GM19193 (cell line): ENCODE measurements at regions not wholly inside any gene's neighbourhood (a gene's known extent, or its start where the extent isn't known, plus 50 kb on each side); places are given as distances from the start of the nearest gene placed in this dataset.

Experiments used
- POLR2A ChIP-seq: IDR thresholded peaks from 4 replicates; pipeline ENCODE4 v1.6.1; 2011; ENCODE audit not compliant: insufficient read depth, insufficient read length; ENCODE audit errors: extremely low read depth

DNA sequence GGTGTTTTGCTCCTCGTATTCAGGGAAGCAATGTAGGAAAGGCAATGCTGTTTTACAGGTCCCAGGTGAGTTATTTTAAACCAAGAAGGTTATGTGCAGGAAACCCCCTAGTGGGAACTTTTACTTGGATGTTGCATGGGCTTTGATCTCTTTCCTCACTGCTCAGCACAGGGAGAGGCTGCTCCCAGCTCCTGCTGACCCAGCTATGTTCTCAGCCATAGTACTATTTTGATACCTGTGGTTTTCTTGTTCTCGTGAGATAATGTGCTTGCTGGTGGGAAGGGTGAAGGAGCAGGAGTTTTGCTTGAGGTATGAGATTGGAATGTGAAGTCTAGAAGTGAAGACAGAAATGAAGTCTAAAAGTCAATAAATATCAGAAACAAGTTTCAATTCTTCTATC is 265.6 kb upstream of the FBXL7 start:
- TF ChIP-seq POLR2A: no peak

DNA sequence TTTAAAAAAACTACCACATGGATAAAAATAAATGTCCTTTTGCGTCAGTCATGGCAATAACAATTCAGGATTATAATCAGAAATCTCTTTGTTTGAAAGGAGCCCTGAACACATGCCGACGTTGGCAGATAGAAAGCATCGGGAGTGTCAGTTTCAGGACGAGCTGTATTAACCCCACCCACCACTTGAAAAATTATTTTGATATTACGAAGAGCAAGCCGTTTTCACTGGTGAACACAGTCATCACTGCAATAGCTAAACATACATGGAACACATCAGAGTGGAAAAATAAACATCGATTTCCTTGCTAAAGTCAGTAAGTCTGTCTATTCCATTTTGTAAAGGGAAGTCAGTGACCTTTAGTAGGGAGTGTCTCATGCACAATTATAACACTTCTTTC is 266.4 kb upstream of the FBXL7 start:
- no peak for TF ChIP-seq POLR2A

DNA sequence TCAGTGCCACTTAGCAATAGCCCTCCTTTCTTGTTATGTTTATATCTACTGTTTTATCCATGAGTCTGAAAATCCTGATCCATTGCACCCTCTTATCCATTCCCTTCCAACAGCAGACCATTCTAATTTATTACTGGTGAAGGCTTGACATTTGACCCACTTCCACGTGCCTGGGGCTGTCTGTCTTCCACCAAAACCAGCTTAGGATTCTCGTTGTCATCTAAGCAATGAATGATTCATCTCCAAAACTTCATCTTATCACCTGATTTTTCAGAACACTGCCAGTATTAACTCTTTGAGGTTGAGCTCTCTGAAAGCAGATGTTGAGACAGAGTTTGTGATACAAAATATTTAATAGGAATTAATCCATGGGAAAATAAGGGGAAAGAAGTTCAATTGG is 277.8 kb upstream of the FBXL7 start:
- TF ChIP-seq POLR2A: no peak

DNA sequence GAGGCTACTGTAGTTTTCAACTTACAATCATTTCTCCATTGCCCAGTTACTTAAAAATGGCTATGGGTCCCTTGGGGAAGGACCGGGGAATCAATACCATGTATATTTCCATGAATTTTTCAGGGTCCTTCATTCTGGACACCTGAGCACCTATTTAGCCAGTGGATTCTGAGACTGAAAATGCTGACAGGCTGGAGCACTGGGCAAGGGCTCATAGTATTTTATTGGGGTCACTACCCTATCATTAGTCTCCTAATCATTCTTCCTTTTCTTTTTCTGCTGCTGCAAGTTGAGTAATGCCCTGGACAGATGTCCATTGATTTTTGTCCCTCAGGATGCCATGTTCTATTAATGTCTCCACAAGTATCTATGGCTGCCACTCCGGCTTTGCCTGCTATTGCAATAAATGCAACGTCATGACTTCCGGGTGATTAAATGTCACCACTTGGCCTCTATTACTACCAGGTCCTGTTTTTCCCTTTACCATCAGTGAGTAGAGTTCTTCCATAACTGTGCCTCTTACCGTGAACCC is 279.3 kb upstream of the FBXL7 start:
- no peak for TF ChIP-seq POLR2A

DNA sequence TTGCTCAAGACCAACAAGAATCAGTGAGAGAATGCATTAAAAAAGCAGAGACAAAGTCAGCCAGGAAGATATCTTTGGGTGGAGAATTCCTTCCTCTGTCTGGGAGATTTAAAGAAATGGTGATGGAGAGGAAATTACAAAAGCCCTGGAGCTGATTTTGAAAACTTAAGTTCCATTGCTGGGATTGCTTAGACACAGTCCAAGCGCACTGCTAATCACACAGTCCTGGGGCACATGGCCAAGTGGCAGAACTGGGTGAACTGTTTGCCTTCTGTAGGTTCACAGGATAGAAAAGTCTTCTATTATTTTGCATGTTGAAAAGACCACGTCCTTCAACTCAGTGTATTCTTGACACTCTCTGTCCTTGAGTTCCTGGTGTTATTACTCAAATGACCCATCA is 284.9 kb upstream of the FBXL7 start:
- TF ChIP-seq POLR2A: no peak

DNA sequence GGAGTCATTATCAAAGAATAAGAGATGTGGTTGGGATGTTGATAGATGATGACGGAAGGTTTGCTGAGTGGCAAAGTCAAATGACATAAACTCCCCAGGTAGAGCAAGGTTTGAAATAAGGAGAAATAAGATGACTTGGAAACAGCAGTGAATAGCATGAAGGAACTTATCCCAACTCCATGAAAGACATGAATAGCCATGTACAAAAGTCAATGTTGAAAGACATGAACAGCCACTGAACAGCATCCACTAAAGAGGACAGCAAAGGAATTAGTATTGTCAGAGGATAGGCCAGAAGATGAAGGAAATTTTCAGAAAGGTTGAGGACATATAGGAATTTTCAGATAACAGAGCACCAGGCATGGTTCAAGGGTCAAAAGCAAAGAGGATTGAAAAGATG is 286.0 kb upstream of the FBXL7 start:
- TF ChIP-seq POLR2A: no peak

DNA sequence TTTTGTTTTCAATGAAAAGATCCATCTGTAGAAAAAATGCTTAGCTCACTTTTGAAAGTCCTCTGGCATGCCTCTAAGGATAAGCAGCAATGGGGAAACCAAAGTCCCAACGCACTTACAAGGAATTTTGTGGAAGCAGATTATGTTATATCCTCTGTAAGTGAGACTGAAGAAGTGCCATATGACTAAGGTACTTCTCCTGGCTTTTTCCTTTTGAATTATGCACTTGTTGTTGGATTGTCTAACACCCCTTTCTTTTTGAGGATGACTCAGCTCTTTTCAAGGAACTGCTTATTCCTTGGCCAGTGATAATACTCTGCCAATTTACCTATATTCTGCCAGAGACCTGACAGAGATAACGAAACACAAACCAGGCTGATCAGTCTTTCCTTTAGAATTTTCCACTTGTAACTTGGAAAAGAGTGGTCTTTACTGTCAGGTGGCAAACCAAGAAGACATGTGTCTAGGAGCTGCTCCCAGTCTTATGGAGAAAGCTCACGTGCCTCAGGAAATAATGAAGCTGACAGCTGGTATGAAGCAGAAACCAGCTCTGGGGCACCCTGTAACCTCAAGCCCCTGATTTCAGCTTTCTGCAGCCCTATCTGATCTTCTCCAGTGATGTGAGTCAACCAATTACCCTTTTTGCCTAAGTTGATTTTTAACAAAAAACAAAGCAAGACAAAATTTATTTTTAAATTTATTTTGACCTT is 290.8 kb upstream of the FBXL7 start:
- TF ChIP-seq POLR2A: no peak

DNA sequence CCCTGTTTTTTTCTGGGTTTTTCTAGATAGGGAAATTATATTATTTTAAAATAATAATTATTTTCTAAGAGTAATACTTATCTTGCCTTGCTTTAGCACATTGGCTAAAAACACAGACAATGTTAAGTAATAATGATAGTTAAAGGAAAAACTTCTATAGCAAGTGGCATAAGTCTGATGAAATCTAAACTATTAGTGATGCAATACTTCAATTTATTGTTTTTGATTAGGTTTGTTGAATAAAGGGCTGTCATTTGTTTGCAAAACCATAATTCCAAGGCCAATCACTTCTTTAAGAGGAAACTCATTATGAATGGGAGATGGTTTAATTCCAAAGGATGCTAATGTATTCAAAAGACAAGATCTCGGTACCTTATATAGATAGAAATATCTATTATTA is 293.8 kb upstream of the FBXL7 start:
- no peak for TF ChIP-seq POLR2A

DNA sequence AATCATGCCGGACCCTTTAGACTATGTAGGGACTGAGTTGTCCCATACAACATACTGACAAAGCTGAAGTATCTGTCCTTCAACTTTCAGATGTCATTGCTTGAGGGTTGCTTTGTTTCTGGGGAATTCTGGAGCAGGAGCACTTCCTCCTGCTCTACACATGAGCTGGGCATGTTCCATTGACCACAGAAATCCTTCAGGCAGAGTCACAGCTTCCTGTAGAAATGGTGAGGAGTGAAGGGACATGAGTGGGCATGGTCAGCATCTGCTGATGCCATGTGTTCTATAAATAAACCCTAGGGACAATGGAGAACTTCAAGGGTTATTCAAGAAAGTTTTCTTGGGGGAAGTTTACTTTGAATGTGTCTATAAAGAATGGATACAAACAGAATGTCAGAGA is 296.6 kb upstream of the FBXL7 start:
- TF ChIP-seq POLR2A: no peak

DNA sequence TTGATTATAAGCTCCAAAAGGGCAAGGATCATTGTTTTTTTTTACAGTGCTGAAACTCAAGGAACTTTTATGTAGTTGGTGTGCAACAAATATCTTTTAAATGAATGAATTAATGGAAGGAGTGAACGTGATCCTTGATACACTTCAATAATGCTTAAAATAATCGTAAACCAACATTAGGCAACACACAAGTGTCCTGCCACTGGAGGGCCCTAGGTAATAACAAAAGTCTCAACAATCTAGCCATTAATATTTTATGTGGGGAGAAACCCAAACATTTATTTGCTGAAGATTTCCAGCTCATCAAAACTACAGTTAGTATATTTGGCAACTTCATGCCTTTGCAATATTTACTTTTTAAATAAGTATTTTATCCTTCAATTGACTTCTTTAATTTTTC is 309.0 kb upstream of the FBXL7 start:
- no peak for TF ChIP-seq POLR2A

DNA sequence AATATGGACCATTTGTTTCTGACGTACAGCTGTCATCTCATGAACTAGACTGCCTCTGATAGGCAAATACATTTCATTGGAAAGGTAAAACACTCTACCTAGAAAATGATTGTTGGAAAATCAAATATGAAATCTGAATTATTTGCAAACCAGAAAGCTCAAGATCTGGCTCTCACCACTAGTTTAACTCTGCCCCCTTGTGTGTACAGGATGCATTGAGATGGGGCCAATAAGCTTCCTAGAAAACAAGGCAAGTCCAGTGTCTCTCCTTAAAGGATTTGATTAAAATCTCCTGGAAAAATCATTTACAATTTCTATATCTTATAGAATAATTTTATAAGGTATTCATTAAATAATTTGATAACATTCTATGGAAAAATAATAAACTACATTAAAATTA is 311.9 kb upstream of the ANKH start:
- TF ChIP-seq POLR2A: no peak

DNA sequence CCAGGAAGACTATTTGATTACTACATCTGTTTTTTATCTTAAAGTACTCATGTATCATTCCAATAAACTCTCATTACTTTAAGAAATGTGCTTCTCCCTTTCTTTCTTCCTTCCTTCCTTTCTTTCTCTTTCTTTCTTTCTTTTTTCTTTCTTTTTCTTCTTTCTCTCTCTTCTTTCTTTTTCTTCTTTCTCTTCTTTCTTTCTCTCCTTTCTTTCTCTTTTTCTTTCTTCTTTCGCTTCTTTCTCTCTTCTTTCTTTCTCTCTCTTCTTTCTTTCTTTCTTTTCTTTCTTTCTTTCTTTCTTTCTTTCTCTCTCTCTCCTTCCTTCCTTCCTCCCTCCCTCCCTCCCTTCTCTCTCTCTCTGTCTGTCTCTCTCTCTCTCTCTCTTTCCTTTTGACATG is 298.6 kb upstream of the ANKH start:
- TF ChIP-seq POLR2A: no peak

DNA sequence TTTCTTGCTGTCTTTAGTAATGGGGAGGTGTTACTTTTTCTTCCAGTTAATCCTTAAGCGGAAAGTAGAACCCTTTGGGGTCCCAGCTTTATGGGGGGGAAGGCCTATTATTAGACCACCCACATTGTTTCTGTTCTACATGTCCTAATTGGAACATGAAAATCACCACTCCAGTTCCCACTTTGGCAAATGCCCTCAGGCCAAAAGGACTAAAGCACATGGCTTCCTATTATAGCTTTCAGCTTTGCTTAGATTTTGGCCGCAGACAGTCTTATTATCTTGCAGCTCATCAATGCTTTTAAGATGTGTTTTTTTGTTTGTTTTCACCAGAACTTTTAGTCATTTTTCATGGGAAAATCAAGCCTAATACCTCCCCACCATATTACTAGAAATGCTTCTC is 296.8 kb upstream of the ANKH start:
- TF ChIP-seq POLR2A: no peak

DNA sequence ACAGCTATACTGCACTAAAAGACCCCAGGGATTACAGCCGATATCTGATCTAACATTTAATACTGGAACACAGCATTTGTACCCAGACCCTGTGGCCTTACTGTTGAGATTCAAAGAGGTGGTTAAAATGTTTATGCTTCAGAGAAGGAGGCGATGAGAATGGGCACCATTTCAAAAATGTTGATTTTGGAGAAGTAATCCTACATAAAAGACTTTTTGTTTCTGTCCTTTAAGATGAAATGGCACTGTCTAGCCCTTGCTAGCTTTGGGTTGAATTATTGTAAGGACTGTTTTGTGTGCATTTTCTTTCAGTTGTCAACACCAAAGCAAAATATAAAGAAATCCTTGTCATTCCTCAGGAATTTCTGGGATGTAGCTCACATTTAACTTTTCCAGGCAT is 288.5 kb upstream of the ANKH start:
- no peak for TF ChIP-seq POLR2A

DNA sequence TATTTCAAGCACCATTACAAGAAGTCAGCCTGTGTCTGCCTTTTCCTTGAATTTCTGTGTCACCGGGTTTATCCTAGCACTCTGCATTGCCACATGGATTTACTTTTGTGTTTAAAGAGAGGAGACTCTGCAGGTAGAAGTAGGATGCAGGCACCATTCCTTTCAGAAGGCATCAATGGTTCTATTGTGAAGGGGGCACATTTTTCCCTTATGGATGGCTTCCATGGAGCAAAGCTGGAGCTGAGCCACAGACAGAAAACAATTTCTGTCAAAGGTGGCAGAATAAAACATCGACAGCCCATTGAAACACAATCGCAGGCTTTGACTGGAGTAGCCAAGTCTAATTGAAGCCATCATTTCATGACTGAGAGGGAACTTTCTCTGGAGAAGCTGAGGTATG is 288.0 kb upstream of the ANKH start:
- TF ChIP-seq POLR2A: no peak

DNA sequence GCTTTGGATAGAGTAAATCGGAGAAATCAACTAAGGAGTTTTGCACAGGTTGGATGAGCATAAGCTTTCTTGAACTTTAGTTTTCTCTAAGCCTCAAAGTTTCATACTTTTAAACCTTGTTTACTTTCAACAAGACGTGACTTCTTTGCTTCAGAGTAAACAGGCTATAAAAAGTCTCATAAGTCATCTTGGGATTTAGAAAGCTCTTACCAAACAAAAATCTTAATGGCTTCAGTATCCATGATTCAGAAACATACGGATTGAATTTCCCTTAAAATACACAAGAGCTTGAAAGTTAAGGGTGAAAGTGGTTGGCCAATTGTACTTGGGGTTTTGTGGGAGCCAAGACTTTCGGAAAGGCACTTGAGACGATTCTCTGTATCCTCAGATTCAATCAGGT is 270.9 kb upstream of the ANKH start:
- no peak for TF ChIP-seq POLR2A

DNA sequence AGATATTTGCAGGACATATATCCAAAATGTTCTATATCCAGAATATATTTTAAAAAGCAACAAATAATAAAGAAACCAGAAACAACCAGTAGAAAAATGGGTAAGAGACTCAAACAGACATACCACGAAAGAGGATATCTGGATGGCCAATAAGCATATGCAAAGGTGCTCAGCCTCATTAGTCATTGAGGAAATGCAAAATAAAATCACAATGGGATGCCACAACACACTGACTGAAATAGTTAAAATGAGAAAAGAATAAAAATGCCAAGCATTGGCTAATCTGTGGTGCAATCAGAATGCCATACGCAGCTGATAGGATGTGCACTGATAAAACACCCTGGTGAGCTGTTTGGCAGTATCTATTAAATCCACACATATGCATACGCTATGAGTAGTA is 265.8 kb upstream of the ANKH start:
- TF ChIP-seq POLR2A: no peak
